Endothelial cell of umbilical vein (primary cell): ENCODE measurements at regions not wholly inside any gene's neighbourhood (a gene's known extent, or its start where the extent isn't known, plus 50 kb on each side); places are given as distances from the start of the nearest gene placed in this dataset.

Experiments
- BruUV-seq: library from RNA; stranded (reverse); fragments of 400-500 nt; replicated peaks from 2 replicates; lab custom pipeline; 2021; lab: Mats Ljungman, UMichigan
- CTCF ChIA-PET: fragments of 300-600, 350-600 bp; sonication (Branson Sonifier 250); formaldehyde crosslinking; loops from one replicate; lab custom pipeline; 2021; ENCODE audit warnings: antibody characterized with exemption, inconsistent platforms; lab: Charles Lee
- POLR2A ChIA-PET: fragments of 300-600, 350-600 bp; sonication (Branson Sonifier 250); formaldehyde crosslinking; loops from one replicate; lab custom pipeline; 2021; ENCODE audit warnings: antibody characterized with exemption, inconsistent platforms; lab: Charles Lee
- DNase-seq: peaks from one replicate; pipeline ENCODE4 v3.0.0-alpha.2; 2011; ENCODE audit warnings: low read depth, low spot score
- FAIRE-seq: peaks from 2 replicates; lab custom pipeline; 2011; peaks lifted over from hg19 to GRCh38; lab: Jason Lieb, UNC
- H2AFZ ChIP-seq: 2 replicates; pipeline ENCODE4 v1.6.0; 2012; ENCODE audit warnings: low read depth, low read length, control low read depth, inconsistent platforms
- H3K27ac ChIP-seq: 2 replicates; pipeline ENCODE4 v1.5.1; 2011; ENCODE audit warnings: low read depth, mild to moderate bottlenecking, control low read depth, low read length, moderate library complexity; ENCODE audit not compliant: insufficient read depth
- H3K27me3 ChIP-seq, 2 experiments: 2 replicates each; pipeline versions ENCODE4 v1.6.0 to v1.6.1; 2011; ENCODE audit warnings: low read length in 2 of 2, mixed read lengths in 1 of 2; ENCODE audit not compliant: control insufficient read depth in 2 of 2, insufficient read depth in 2 of 2
- H3K36me3 ChIP-seq, 2 experiments: 2 replicates in 1 of 2; 3 replicates in 1 of 2; pipeline ENCODE4 v1.5.1; 2011; ENCODE audit warnings: low read length in 2 of 2, mild to moderate bottlenecking in 1 of 2, moderate library complexity in 1 of 2; ENCODE audit not compliant: control insufficient read depth in 2 of 2, insufficient read depth in 2 of 2; ENCODE audit errors: extremely low read depth in 1 of 2
- H3K4me1 ChIP-seq: 3 replicates; pipeline ENCODE4 v1.5.1; 2011; ENCODE audit warnings: mild to moderate bottlenecking, low read length; ENCODE audit not compliant: control insufficient read depth, insufficient read depth; ENCODE audit errors: extremely low read depth
- H3K4me2 ChIP-seq: 2 replicates; pipeline ENCODE4 v1.6.1; 2011; ENCODE audit warnings: low read length, control low read depth, mixed read lengths; ENCODE audit not compliant: insufficient read depth
- H3K4me3 ChIP-seq, 3 experiments: fragments of 200-600 bp in 1 of 3; sonication (generic), shearing (Covaris generic) in 1 of 3; replicated peaks in 1 of 3; 2 replicates each; pipeline ENCODE4 v1.5.1; 2011 to 2016; ENCODE audit warnings: control low read depth in 3 of 3, low read length in 3 of 3, mild to moderate bottlenecking in 2 of 3, inconsistent platforms in 1 of 3, low read depth in 1 of 3, moderate library complexity in 1 of 3; ENCODE audit not compliant: insufficient read depth in 1 of 3
- H3K79me2 ChIP-seq: 2 replicates; pipeline ENCODE4 v1.6.0; 2012; ENCODE audit warnings: low read length, inconsistent platforms; ENCODE audit not compliant: control insufficient read depth, insufficient read depth
- H3K9ac ChIP-seq: replicated peaks from 2 replicates; pipeline ENCODE3; 2011; ENCODE audit warnings: low read length, control low read depth; ENCODE audit not compliant: insufficient read depth; ENCODE audit errors: extremely low read depth
- H3K9me1 ChIP-seq: replicated peaks from 3 replicates; pipeline ENCODE4 v1.6.0; 2011; ENCODE audit warnings: mild to moderate bottlenecking, low read length; ENCODE audit not compliant: control insufficient read depth, insufficient read depth; ENCODE audit errors: extremely low read depth
- H3K9me3 ChIP-seq: replicated peaks from 2 replicates; pipeline ENCODE4 v1.5.1; 2012; ENCODE audit warnings: low read length, inconsistent platforms; ENCODE audit not compliant: control insufficient read depth, insufficient read depth
- H4K20me1 ChIP-seq: replicated peaks from 2 replicates; pipeline ENCODE3; 2011; ENCODE audit warnings: mild to moderate bottlenecking, low read length; ENCODE audit not compliant: control insufficient read depth, insufficient read depth; ENCODE audit errors: extremely low read depth
- EZH2 ChIP-seq: IDR thresholded peaks from 2 replicates; pipeline ENCODE4 v1.6.1; 2012; ENCODE audit warnings: borderline replicate concordance, low read depth, mild to moderate bottlenecking, moderate library complexity, low read length, inconsistent platforms; ENCODE audit not compliant: severe bottlenecking
- FOS ChIP-seq: IDR thresholded peaks from 2 replicates; pipeline ENCODE4 v1.6.1; 2011; ENCODE audit warnings: mild to moderate bottlenecking, low read length, moderate library complexity, borderline replicate concordance; ENCODE audit not compliant: insufficient read depth
- GATA2 ChIP-seq: IDR thresholded peaks from 2 replicates; pipeline ENCODE4 v1.7.0; 2011; ENCODE audit warnings: low read depth, mild to moderate bottlenecking, moderate library complexity, mixed read lengths, low read length; ENCODE audit not compliant: insufficient read length, insufficient read depth
- JUN ChIP-seq: IDR thresholded peaks from 2 replicates; pipeline ENCODE4 v1.6.1; 2011; ENCODE audit warnings: borderline replicate concordance, low read depth; ENCODE audit not compliant: insufficient read length, insufficient read depth
- MYC ChIP-seq: IDR thresholded peaks from one replicate; pipeline ENCODE4 v1.6.1; 2011; ENCODE audit warnings: mild to moderate bottlenecking, low read depth, low read length
- POLR2A ChIP-seq: IDR thresholded peaks from 2 replicates; pipeline ENCODE4 v1.6.1; 2012; ENCODE audit warnings: low read depth, mild to moderate bottlenecking, control low read depth, low read length
- POLR2AphosphoS5 ChIP-seq: IDR thresholded peaks from 2 replicates; pipeline ENCODE4 v1.6.1; 2012; ENCODE audit warnings: low read depth, mild to moderate bottlenecking, control low read depth, low read length, moderate library complexity; ENCODE audit not compliant: insufficient read depth
- dilution Hi-C: fragments of 300-500 bp; cut with MboI; formaldehyde crosslinking; loops from one replicate; pipeline ENCODE4 v1.15.0; 2019; ENCODE audit warnings: low sequenced_read_pairs; ENCODE audit not compliant: extremely low pct_ligation_motif_present
- intact Hi-C: fragments of 100-400 bp; cut with micrococcal nuclease; formaldehyde crosslinking; loops from one replicate; pipeline ENCODE4 v1.10.0; 2022
- TF ChIP-seq, protein P1 (sequence below): IDR thresholded peaks from 2 replicates; pipeline ENCODE4 v1.6.1; 2011; ENCODE audit not compliant: insufficient read depth, insufficient read length
- TF ChIP-seq, protein P2 (sequence below), 2 donors: IDR thresholded peaks; 1 replicate in 1 of 2; 2 replicates in 1 of 2; pipeline ENCODE4 v1.5.1; 2011; ENCODE audit warnings: low read length in 2 of 2, mild to moderate bottlenecking in 2 of 2, moderate library complexity in 2 of 2, control low read depth in 1 of 2, inconsistent platforms in 1 of 2, low read depth in 1 of 2; ENCODE audit not compliant: insufficient read depth in 1 of 2; ENCODE audit errors: extremely low read depth in 1 of 2

DNA sequence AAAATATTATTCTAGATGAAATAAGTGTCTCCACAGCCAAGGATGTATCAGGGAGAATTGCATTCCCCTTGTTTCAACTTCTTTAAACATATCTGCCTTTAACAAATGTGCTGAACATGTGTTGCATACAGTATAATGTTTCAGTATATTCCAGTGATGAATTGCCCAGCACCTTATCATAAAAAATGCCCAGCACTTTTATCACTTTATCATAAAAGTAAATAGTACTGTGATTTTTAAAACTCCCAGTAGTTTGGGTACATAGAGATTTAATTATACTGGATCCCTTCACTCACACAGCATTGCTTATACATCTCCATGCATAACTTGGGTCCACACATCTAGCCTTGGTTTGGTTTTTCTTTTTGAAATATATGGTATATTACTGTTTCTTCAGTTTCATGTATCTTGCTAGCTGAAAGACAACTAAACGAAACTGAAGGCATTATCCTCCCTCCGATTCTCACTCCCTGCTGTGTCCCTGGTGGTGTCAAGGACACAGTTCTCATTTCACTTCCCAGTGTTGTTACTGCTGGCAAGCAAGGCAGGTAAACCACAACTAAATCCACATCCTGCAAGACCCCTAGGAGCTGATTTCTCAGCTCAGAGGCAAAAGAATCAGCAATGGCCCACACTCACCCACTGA is 118.2 kb upstream of the SLC44A3 start:
- no peaks in the 10 kb centered on the region for H3K9me1 ChIP-seq
- no peak for TF ChIP-seq FOS
- TF ChIP-seq, protein P1, sequence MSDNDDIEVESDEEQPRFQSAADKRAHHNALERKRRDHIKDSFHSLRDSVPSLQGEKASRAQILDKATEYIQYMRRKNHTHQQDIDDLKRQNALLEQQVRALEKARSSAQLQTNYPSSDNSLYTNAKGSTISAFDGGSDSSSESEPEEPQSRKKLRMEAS, result no peak
- TF ChIP-seq POLR2A, result no peak
- TF ChIP-seq POLR2AphosphoS5, result no peak
- no peak for TF ChIP-seq JUN
- no peak for TF ChIP-seq GATA2
- TF ChIP-seq MYC, result no peak
- TF ChIP-seq EZH2, result no peak
- TF ChIP-seq, protein P2, sequence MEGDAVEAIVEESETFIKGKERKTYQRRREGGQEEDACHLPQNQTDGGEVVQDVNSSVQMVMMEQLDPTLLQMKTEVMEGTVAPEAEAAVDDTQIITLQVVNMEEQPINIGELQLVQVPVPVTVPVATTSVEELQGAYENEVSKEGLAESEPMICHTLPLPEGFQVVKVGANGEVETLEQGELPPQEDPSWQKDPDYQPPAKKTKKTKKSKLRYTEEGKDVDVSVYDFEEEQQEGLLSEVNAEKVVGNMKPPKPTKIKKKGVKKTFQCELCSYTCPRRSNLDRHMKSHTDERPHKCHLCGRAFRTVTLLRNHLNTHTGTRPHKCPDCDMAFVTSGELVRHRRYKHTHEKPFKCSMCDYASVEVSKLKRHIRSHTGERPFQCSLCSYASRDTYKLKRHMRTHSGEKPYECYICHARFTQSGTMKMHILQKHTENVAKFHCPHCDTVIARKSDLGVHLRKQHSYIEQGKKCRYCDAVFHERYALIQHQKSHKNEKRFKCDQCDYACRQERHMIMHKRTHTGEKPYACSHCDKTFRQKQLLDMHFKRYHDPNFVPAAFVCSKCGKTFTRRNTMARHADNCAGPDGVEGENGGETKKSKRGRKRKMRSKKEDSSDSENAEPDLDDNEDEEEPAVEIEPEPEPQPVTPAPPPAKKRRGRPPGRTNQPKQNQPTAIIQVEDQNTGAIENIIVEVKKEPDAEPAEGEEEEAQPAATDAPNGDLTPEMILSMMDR (IDR thresholded peaks at IDR 0.05; ENCODE audit: extremely low read depth in 1 of 2, insufficient read depth in 1 of 2, low read depth in 1 of 2, low read length in 2 of 2), result no peak
- no peak for DNase-seq
- ChIA-PET POLR2A (no interaction called here), CTCF (no interaction called here)
- no peaks in the 10 kb centered on the region for H4K20me1 ChIP-seq
- H3K9ac ChIP-seq, result no peak overlapping the region
- H2AFZ ChIP-seq, result no peak overlapping the region
- no peak overlapping the region for H3K4me3 ChIP-seq
- no peaks in the 10 kb centered on the region for H3K9me3 ChIP-seq
- BruUV-seq, result no TSS peak
- dilution Hi-C loops (no loop called here), intact Hi-C loops (no loop called here)
- no peaks in the 10 kb centered on the region for H3K79me2 ChIP-seq
- no peaks in the 10 kb centered on the region for H3K27me3 ChIP-seq
- H3K4me2 ChIP-seq, result no peak overlapping the region
- FAIRE-seq, result no peak
- no peaks in the 10 kb centered on the region for H3K4me1 ChIP-seq
- no peak overlapping the region for H3K27ac ChIP-seq
- no peaks in the 10 kb centered on the region for H3K36me3 ChIP-seq
